CD14-positive monocyte (primary cell): ENCODE measurements at regions not wholly inside any gene's neighbourhood (a gene's known extent, or its start where the extent isn't known, plus 50 kb on each side); places are given as distances from the start of the nearest gene placed in this dataset.
A peak's percentile ranks its signal among the peaks of the same experiment; 100 is the strongest.

Experiments
- DNase-seq, 3 donors: peaks; one replicate each; pipeline ENCODE4 v3.0.0-alpha.2; 2011 to 2022
- H2AFZ ChIP-seq: 2 replicates; pipeline ENCODE4 v1.6.0; 2012; ENCODE audit warnings: mild to moderate bottlenecking, low read depth, low read length, inconsistent platforms; ENCODE audit not compliant: insufficient read depth, poor library complexity, severe bottlenecking
- H3K27ac ChIP-seq, 2 donors: 1 replicate in 1 of 2; 2 replicates in 1 of 2; pipeline ENCODE4 v1.5.1; 2012 to 2013; ENCODE audit warnings: low read length in 2 of 2, control low read depth in 1 of 2, inconsistent platforms in 1 of 2, low read depth in 1 of 2, mild to moderate bottlenecking in 1 of 2
- H3K27me3 ChIP-seq, 2 donors: one replicate each; pipeline versions ENCODE4 v1.6.0 to v1.6.1; 2011 to 2013; ENCODE audit warnings: low read length in 2 of 2; ENCODE audit not compliant: control insufficient read depth in 2 of 2, insufficient read depth in 2 of 2
- H3K36me3 ChIP-seq, 2 donors: replicated peaks in 1 of 2; 1 replicate in 1 of 2; 2 replicates in 1 of 2; pipeline versions ENCODE4 v1.5.1 to v1.6.1; 2012 to 2013; ENCODE audit warnings: low read length in 2 of 2, control low read depth in 1 of 2, inconsistent platforms in 1 of 2, mild to moderate bottlenecking in 1 of 2; ENCODE audit not compliant: insufficient read depth in 2 of 2, control insufficient read depth in 1 of 2
- H3K4me1 ChIP-seq, 2 donors: 1 replicate in 1 of 2; 2 replicates in 1 of 2; pipeline versions ENCODE4 v1.5.1 to v1.6.1; 2012 to 2013; ENCODE audit warnings: low read length in 2 of 2, control low read depth in 1 of 2, inconsistent platforms in 1 of 2, mild to moderate bottlenecking in 1 of 2, moderate library complexity in 1 of 2; ENCODE audit not compliant: insufficient read depth in 2 of 2, control insufficient read depth in 1 of 2
- H3K4me2 ChIP-seq: replicated peaks from 2 replicates; pipeline ENCODE3; 2012; ENCODE audit warnings: low read length, moderate library complexity, mild to moderate bottlenecking; ENCODE audit not compliant: poor library complexity, severe bottlenecking; ENCODE audit errors: extremely low read depth
- H3K4me3 ChIP-seq, 3 experiments: fragments of 200-600 bp in 1 of 3; sonication (generic) in 1 of 3; replicated peaks in 1 of 3; 1 replicate in 2 of 3; 2 replicates in 1 of 3; pipeline ENCODE4 v1.5.1; 2011 to 2013; ENCODE audit warnings: low read length in 3 of 3, mild to moderate bottlenecking in 3 of 3, control low read depth in 2 of 3, low read depth in 2 of 3, inconsistent platforms in 1 of 3, moderate library complexity in 1 of 3
- H3K79me2 ChIP-seq: 2 replicates; pipeline ENCODE4 v1.6.0; 2012; ENCODE audit warnings: mild to moderate bottlenecking, control low read depth, inconsistent platforms, low read length, moderate library complexity; ENCODE audit not compliant: insufficient read depth
- H3K9ac ChIP-seq: 2 replicates; pipeline ENCODE4 v1.6.0; 2017; ENCODE audit warnings: low read length, mild to moderate bottlenecking; ENCODE audit not compliant: insufficient read depth, poor library complexity, severe bottlenecking
- H3K9me3 ChIP-seq, 2 donors: replicated peaks in 1 of 2; 1 replicate in 1 of 2; 2 replicates in 1 of 2; pipeline versions ENCODE4 v1.5.1 to v1.6.1; 2012 to 2013; ENCODE audit warnings: low read length in 2 of 2, control low read depth in 1 of 2; ENCODE audit not compliant: control insufficient read depth in 1 of 2, insufficient read depth in 1 of 2
- H4K20me1 ChIP-seq: 2 replicates; pipeline ENCODE4 v1.6.0; 2012; ENCODE audit warnings: mild to moderate bottlenecking, low read length, control low read depth, moderate library complexity; ENCODE audit not compliant: insufficient read depth
- H3K27ac Mint-ChIP-seq, 7 donors: one replicate each; pipeline ENCODE4 v1.8.0; 2020; ENCODE audit warnings: mild to moderate bottlenecking in 7 of 7, mixed read lengths in 7 of 7, moderate library complexity in 6 of 7, inconsistent platforms in 2 of 7
- H3K27me3 Mint-ChIP-seq, 3 donors: one replicate each; pipeline ENCODE4 v1.8.0; 2021 to 2022; ENCODE audit warnings: low read depth in 3 of 3, mild to moderate bottlenecking in 3 of 3, mixed read lengths in 3 of 3, moderate library complexity in 3 of 3, inconsistent platforms in 1 of 3
- H3K36me3 Mint-ChIP-seq, 2 donors: one replicate each; pipeline ENCODE4 v1.8.0; 2020; ENCODE audit warnings: mixed read lengths in 2 of 2, inconsistent platforms in 1 of 2, mild to moderate bottlenecking in 1 of 2
- H3K4me1 Mint-ChIP-seq: one replicate; pipeline ENCODE4 v1.8.0; 2020; ENCODE audit warnings: mild to moderate bottlenecking, mixed read lengths
- H3K4me3 Mint-ChIP-seq, 2 donors: one replicate each; pipeline ENCODE4 v1.8.0; 2020; ENCODE audit warnings: mild to moderate bottlenecking in 2 of 2, mixed read lengths in 2 of 2, moderate library complexity in 1 of 2
- H3K9me3 Mint-ChIP-seq, 7 donors: one replicate each; pipeline ENCODE4 v1.8.0; 2020 to 2022; ENCODE audit warnings: mixed read lengths in 7 of 7, mild to moderate bottlenecking in 6 of 7, moderate library complexity in 6 of 7, inconsistent platforms in 2 of 7
- CTCF ChIP-seq: fragments of 200-600 bp; IDR thresholded peaks from one replicate; pipeline ENCODE4 v1.8.0; 2022; ENCODE audit warnings: antibody characterized with exemption, mild to moderate bottlenecking
- WGBS: methylation state at CpG from one replicate; pipeline ENCODE4 v1.1.5; 2013; ENCODE audit warnings: missing lambda C conversion rate; ENCODE audit not compliant: insufficient coverage; 5-methylcytosine and 5-hydroxymethylcytosine counted together
- intact Hi-C, 2 donors: fragments of 100-400 bp; cut with micrococcal nuclease; formaldehyde crosslinking; loops; one replicate each; pipeline versions ENCODE4 v1.15.0 to v1.15.1; 2023

DNA sequence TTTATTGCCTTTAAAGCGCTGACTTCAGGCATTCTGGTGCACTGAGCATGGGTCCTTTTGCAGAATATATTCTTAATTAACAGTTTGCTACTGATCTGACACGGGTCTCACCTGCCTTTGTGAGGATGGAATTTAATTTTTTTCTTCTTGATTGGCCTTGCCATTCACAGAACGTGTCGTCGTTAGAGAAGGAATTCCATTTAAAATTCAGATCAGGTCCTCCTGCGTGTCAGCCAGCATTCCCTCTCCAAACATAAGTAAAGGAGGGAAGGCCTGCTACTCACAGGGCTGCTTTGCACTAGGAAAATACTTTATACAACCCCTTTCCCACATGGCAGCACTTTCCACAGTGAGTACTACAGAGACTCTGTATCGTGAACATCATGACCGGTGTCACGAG lies 492.7 kb downstream of the NTRK3 start:
- no peak overlapping the region for H3K4me2 ChIP-seq
- peaks cover 5% of the 10 kb centered on the region in 2 donors for H3K36me3 Mint-ChIP-seq
- no peaks in the 10 kb centered on the region for H3K79me2 ChIP-seq
- no peak for TF ChIP-seq CTCF
- peaks cover 24 to 25% of the 10 kb centered on the region in 2 donors for H3K4me1 ChIP-seq
- intact Hi-C loops = no loop called here
- peaks cover 24% of the 10 kb centered on the region for H3K4me1 Mint-ChIP-seq
- H3K9me3 Mint-ChIP-seq = peaks cover 4 to 13% (median 10%) of the 10 kb centered on the region in 7 donors
- no peaks in the 10 kb centered on the region for H3K27me3 ChIP-seq
- no peak overlapping the region for H3K4me3 ChIP-seq
- no peaks in the 10 kb centered on the region for H3K36me3 ChIP-seq
- no peak overlapping the region for H3K4me3 Mint-ChIP-seq
- H3K9me3 ChIP-seq = peaks cover 0 to 3% of the 10 kb centered on the region in 2 donors
- DNase-seq = no peak
- peak overlapping the region in 1 of 7 donors; percentile 5 for H3K27ac Mint-ChIP-seq
- H4K20me1 ChIP-seq = no peaks in the 10 kb centered on the region
- H3K9ac ChIP-seq = no peak overlapping the region
- H2AFZ ChIP-seq = no peak overlapping the region
- no peak overlapping the region for H3K27ac ChIP-seq
- WGBS = 98% methylated on average over 6 of the region's 9 CpGs
- peaks cover 0 to 10% (median 0%) of the 10 kb centered on the region in 3 donors for H3K27me3 Mint-ChIP-seq

DNA sequence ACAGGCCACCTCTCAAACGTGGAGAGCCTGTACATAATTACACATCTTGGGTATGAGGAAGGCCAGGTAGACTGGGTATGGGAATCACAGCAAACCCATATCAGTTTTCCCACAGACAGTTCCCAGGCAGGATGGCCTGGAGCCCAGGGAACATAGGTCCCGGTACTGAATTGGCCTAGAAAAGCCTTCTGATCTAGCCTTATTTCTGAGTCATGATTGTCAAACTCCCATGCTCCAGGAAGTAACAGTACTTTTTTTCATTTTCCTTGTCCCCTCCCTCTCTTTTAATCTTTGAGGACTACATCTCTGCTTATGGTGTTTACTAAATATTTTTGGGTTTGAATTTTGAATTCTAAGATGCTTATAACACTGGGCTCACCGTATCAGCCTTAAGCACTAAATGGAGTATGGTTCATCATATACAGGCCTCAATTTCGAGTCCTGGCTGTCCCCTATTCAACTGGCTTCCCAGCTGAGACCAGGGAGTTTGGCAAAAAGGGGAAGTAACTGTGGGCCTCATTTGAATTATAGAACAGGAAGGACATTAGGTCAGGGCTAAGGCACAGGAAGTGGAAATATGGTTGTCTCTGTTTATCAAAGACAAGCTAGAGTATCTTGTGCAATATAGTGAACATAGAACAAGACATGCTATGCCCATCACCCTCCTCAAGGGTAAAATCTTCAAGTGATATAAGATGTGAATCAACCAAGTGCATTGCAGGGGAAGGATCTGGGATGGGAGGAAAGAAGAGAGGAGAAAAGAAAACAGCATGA lies 494.6 kb downstream of the NTRK3 start:
- Histone ChIP-seq H3K27ac (peak overlapping the region; percentile 60 to 79), H4K20me1 (no peaks in the 10 kb centered on the region), H3K9ac (no peak overlapping the region), H3K4me3 (peak overlapping the region in 1 of 3 experiments; percentile 27), H3K4me1 (peaks cover 25 to 31% of the 10 kb centered on the region in 2 donors), H3K79me2 (no peaks in the 10 kb centered on the region), H3K36me3 (no peaks in the 10 kb centered on the region), H3K9me3 (no peaks in the 10 kb centered on the region), H3K27me3 (no peaks in the 10 kb centered on the region), H2AFZ (no peak overlapping the region), H3K4me2 (peak overlapping the region; percentile 35)
- peaks cover 0 to 8% (median 0%) of the 10 kb centered on the region in 3 donors for H3K27me3 Mint-ChIP-seq
- H3K9me3 Mint-ChIP-seq = peaks cover 0 to 12% (median 7%) of the 10 kb centered on the region in 7 donors
- TF ChIP-seq CTCF = no peak
- 50% methylated on average over 2 of the region's 4 CpGs for WGBS
- intact Hi-C loops = no loop called here
- DNase-seq = peak; percentile 76 to 90 (median 89)
- H3K4me1 Mint-ChIP-seq = peaks cover 29% of the 10 kb centered on the region
- peaks cover 5% of the 10 kb centered on the region in 2 donors for H3K36me3 Mint-ChIP-seq
- H3K4me3 Mint-ChIP-seq = peak overlapping the region in 1 of 2 donors; percentile 33
- peak overlapping the region; percentile 85 to 97 (median 93) for H3K27ac Mint-ChIP-seq
